LNCaP clone FGC (cell line): ENCODE measurements at regions not wholly inside any gene's neighbourhood (a gene's known extent, or its start where the extent isn't known, plus 50 kb on each side); places are given as distances from the start of the nearest gene placed in this dataset.

Experiments used
- DNase-seq: peaks from one replicate; pipeline ENCODE4 v3.0.0-alpha.2; 2011; ENCODE audit warnings: low read depth
- H3K4me3 ChIP-seq: 2 replicates; pipeline ENCODE4 v1.5.1; 2011; ENCODE audit warnings: mild to moderate bottlenecking, low read depth, low read length, control low read depth
- TF ChIP-seq, protein P1 (sequence below): IDR thresholded peaks from 2 replicates; pipeline ENCODE4 v1.5.1; 2012; ENCODE audit warnings: mild to moderate bottlenecking; ENCODE audit not compliant: control insufficient read depth, insufficient read depth; ENCODE audit errors: extremely low read depth

DNA sequence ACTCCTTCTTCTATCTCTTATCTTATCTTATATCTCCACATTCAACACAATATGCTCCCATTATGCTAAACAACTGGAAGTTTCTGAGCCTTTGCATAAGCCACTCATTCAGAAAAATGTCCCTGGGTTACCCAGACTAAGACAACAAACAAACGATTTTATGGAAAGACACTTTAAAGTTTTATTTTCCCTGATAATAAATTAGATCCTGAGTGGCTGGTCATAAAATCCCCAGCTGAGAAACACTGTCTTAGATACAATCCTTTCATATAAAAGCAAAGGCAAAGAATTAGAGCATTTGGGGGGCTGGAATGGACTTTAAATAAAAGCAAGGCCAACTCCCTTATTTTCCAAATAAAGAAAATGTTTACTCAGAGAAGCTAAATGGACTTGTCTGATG lies 322.3 kb downstream of the GBE1 start:
- DNase-seq: no peak
- TF ChIP-seq, protein P1, sequence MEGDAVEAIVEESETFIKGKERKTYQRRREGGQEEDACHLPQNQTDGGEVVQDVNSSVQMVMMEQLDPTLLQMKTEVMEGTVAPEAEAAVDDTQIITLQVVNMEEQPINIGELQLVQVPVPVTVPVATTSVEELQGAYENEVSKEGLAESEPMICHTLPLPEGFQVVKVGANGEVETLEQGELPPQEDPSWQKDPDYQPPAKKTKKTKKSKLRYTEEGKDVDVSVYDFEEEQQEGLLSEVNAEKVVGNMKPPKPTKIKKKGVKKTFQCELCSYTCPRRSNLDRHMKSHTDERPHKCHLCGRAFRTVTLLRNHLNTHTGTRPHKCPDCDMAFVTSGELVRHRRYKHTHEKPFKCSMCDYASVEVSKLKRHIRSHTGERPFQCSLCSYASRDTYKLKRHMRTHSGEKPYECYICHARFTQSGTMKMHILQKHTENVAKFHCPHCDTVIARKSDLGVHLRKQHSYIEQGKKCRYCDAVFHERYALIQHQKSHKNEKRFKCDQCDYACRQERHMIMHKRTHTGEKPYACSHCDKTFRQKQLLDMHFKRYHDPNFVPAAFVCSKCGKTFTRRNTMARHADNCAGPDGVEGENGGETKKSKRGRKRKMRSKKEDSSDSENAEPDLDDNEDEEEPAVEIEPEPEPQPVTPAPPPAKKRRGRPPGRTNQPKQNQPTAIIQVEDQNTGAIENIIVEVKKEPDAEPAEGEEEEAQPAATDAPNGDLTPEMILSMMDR: no peak
- H3K4me3 ChIP-seq: no peak overlapping the region

DNA sequence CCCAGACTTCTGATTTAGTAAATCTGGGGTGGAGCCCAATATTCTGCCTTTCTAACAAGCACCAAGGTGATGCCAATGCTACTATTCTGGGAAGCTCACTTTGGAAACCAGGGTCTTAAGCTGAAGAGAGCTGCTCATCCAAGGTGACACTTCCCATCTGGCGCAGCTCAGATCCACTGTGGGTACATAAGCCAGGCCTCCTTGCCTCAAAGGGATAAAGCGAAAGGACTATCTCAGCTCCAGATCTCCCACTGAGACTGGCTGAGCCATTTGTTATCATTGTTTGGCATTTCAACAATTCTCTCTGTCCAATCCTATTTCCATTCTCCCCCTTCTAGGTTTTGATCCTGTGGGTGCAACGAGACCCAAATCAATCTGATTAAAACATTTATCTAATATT lies 323.8 kb downstream of the GBE1 start:
- no peak overlapping the region for H3K4me3 ChIP-seq
- DNase-seq: no peak
- TF ChIP-seq, protein P1: no peak

DNA sequence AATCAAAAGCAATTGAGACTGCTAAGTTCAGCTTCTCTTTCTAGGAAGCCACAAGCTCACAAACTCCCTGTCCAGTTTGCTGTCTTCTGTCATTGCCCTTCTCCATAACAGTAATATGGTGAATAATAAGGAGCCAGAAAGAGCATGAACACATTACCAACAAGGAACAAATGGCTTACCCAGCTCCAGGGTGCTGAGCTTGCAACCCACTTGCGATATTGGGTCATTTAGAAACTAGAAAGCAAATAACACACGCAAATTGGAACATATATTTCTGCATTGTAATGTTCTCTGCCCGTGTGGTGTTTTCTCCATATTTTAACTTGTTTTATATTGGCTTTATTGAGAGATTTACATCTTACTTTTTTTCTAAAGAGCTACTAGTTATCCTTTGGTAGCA lies 325.3 kb downstream of the GBE1 start:
- no peak overlapping the region for H3K4me3 ChIP-seq
- TF ChIP-seq, protein P1: no peak
- no peak for DNase-seq

DNA sequence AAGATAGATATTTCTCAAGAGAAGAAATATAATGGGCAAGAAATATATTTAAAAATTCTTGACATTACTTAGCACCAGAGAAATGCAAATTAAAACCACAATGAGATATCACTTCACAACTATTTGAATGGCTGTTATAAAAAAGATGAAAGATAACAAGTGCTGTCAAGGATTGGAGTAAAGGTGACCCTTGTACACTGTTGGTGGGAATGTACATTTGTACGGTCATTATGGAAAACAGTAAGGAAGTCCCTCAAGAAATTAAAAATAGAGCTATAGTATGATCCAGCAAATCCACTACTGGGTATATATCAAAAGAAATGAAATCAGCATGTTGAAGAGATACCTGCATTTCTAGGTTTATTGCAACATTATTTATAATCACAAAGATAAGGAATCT lies 326.4 kb downstream of the GBE1 start:
- DNase-seq: no peak
- no peak overlapping the region for H3K4me3 ChIP-seq
- TF ChIP-seq, protein P1: no peak

DNA sequence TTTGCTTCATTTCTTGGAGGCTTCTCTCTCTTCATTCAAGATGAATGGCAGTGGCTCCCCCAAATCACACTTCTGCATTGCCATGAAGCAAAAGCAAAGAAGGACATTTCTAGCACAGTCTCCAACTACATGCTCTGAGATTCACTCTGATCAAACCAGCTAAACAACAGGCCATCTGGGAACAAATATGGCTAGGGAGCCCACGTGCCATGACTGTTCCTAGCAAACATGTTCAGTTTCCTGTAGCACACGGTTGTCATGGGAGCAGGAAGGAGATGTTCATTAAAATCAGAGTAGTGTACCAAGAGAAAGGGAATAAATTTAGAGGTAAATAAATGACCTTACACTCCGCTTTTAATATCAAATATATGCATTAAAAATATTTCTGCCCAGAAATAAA lies 327.3 kb downstream of the GBE1 start:
- no peak overlapping the region for H3K4me3 ChIP-seq
- TF ChIP-seq, protein P1: no peak
- no peak for DNase-seq

DNA sequence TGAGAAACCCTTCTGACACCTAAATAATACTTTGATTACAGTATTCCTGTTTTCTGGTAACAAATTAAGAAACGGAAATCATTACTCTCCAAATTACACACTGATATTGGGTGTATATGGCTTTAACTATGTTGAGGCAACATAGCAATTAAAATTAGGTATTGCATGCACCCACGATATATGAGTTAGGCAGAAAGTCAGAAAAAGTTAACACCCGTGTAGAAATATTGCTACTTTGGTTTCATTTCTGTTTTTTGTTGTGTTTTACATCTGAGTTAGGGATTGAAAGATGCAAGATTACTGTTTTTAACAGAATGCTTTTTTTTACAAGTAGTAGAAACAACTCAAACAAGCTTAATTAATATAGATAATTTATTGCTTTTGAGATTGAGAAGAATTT lies 327.8 kb downstream of the GBE1 start:
- TF ChIP-seq, protein P1: no peak
- no peak for DNase-seq
- no peak overlapping the region for H3K4me3 ChIP-seq

DNA sequence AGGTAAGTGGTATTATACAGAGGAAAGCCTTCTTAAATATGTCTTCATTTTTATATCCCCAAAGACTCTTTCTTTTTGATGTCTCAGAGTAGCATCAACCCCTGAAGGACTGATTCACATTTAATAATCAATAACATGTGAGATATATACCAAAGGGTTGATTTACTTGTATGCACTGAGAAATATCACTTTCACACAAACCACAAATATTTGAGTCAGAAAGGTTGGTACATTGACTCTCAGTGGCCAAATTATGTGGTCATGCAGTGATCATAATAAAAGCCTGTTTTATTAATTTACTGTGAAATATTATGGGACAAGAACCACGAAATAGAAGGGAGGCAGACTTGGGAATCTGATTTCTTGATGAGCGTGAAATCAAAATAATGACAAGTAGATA lies 329.0 kb downstream of the GBE1 start:
- DNase-seq: no peak
- TF ChIP-seq, protein P1: no peak
- H3K4me3 ChIP-seq: no peak overlapping the region
